IPS-18c (cell line): ENCODE measurements at regions not wholly inside any gene's neighbourhood (a gene's known extent, or its start where the extent isn't known, plus 50 kb on each side); places are given as distances from the start of the nearest gene placed in this dataset.

Experiments
- H3K4me3 ChIP-seq: 2 replicates; pipeline ENCODE4 v1.7.0; 2013; ENCODE audit warnings: low read depth, mild to moderate bottlenecking, low read length, moderate library complexity; ENCODE audit not compliant: insufficient read depth
- H3K9me3 ChIP-seq: one replicate; pipeline ENCODE4 v1.6.1; 2013; ENCODE audit warnings: mild to moderate bottlenecking, low read length, moderate library complexity; ENCODE audit not compliant: control insufficient read depth, insufficient read depth

DNA sequence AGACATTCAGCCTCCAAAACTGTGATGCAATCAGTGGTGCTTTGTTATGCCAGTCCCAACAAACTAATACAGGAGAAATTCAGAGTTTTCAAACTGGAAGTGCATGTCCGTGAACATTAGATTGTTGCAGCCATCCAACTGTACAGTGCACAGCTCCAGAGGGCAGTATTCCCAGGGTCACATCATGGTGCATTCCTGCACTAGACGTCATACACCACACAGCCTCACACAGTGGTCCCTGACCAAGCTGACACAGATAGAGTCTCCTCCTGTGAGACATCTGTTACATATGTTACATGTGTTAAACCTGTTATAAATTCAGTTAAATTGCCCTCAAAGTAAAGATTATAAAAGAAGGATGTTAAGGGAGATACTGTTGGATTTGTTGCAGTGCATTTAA lies 209.0 kb downstream of the LRRN1 start:
- H3K4me3 ChIP-seq: no peak overlapping the region
- no peaks in the 10 kb centered on the region for H3K9me3 ChIP-seq

GRCh38 chr3:4011166-4011565 lies 211.9 kb downstream of the LRRN1 start:
- H3K4me3 ChIP-seq: no peak overlapping the region
- H3K9me3 ChIP-seq: no peaks in the 10 kb centered on the region

DNA sequence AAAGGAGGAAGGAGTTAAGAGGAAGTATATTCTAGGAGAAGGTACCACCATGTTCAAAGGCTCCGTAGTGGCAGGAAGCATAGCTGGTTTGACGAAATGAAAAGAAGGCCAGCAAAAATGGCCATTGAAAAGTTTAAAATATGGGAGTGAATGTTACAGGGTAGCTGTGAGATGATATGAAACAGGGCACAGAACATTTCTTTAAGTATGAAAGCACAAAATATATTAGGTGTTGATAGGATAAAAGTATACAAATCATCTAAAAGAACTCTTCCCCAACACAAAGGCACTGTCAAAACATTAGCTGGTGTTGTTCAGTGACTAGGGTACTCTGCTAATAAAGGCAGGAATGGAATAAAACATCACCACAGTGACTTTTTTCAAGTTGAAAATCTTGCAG lies 216.2 kb downstream of the LRRN1 start:
- Histone ChIP-seq H3K9me3 (no peaks in the 10 kb centered on the region), H3K4me3 (no peak overlapping the region)

DNA sequence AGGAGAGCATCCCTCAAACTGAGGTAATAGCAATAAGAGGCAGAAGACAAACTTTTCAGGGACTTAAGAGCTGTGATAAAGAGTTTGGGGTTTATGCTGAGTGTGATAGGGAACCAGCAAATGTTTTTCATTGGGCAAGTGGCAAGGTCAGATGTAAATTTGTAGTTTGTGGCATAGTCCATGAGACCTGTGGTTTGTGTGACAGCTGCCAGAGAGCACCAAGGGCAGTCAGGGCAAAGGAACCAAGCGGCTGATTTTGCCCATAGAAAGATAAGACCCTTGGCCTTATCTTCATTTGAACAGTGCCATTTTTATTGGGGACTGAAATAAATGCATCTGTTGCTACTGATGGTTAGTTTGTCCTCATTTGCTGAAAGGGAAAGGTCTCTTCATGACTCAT lies 220.3 kb downstream of the LRRN1 start:
- no peaks in the 10 kb centered on the region for H3K9me3 ChIP-seq

DNA sequence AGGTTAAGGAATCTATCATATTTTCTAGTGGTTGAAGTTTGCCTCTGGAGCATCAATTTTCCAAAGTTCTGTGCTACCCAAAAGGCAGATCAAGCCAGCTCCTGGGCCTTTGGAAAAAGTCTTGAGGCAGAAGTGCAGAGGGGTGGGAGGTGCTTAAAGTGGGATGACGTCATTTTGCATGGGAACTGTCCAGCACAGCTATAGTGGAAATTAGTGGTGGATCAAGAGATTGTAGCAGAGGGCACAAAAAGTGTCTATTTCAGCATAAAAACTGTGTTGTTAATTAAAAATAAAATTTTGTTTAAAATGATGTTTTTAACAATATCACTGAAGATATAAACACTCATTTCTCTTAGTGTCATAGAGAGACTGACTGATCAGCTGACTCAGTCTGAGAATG lies 221.9 kb downstream of the LRRN1 start:
- no peaks in the 10 kb centered on the region for H3K9me3 ChIP-seq
- H3K4me3 ChIP-seq: no peak overlapping the region

More for the DNA sequence above, 220.3 kb downstream of the LRRN1 start:
- H3K4me3 ChIP-seq: no peak overlapping the region

- Histone ChIP-seq H3K9me3 (no peaks in the 10 kb centered on the region), H3K4me3 (no peak overlapping the region)
Measured at GRCh38 chr3:4029135-4029534, 229.9 kb downstream of the LRRN1 start.

- no peak overlapping the region for H3K4me3 ChIP-seq
Measured at GRCh38 chr3:4030624-4031023, 231.4 kb downstream of the LRRN1 start.

DNA sequence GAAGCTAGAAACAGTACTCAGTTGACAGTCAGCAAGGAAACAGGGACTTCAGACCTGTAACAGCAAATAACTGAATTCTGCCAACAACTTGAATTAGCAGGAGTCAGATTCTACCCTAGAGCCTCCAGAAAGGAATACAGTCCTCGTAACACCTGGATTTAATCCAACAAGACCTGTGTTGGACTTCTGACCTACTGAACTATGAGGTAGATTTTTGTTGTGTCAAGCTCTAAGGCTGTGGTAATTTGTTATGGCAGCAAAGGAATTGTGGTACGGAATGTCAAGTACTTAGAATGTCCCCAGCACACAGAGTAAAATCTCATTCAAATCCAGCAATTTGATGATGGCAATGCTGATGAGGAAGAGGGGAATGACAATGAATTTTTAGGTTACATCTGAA lies 234.1 kb downstream of the LRRN1 start:
- no peak overlapping the region for H3K4me3 ChIP-seq
- no peaks in the 10 kb centered on the region for H3K9me3 ChIP-seq

More at GRCh38 chr3:4030624-4031023, 231.4 kb downstream of the LRRN1 start:
- no peaks in the 10 kb centered on the region for H3K9me3 ChIP-seq

GRCh38 chr3:4036046-4036445 lies 236.8 kb downstream of the LRRN1 start:
- Histone ChIP-seq H3K9me3 (no peaks in the 10 kb centered on the region), H3K4me3 (no peak overlapping the region)

GRCh38 chr3:4038351-4038750 lies 239.1 kb downstream of the LRRN1 start:
- Histone ChIP-seq H3K4me3 (no peak overlapping the region), H3K9me3 (no peaks in the 10 kb centered on the region)

GRCh38 chr3:4042070-4042469 lies 242.8 kb downstream of the LRRN1 start:
- H3K9me3 ChIP-seq: no peaks in the 10 kb centered on the region
- H3K4me3 ChIP-seq: no peak overlapping the region

DNA sequence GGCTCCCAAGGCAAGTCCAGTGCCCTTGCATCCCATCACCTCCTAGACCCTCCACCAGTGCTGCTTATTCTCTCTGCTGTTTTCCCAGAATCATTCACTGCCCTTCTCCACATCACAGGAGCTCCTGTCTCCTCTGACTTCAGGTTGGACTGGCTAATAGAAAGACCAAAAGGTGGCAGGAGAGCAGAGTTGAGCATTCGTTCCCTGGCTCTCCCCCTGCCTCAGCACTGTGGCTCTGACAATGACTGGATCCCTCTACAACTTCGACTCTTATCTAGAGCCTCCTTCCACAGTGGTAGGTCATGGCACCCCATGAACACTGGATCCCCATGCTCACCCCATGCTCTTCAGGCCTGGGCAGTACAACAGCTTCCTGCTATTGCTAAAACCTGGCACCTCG lies 243.6 kb downstream of the LRRN1 start:
- Histone ChIP-seq H3K4me3 (no peak overlapping the region), H3K9me3 (no peaks in the 10 kb centered on the region)

- no peaks in the 10 kb centered on the region for H3K9me3 ChIP-seq
Measured at GRCh38 chr3:4043867-4044575, 244.8 kb downstream of the LRRN1 start.

DNA sequence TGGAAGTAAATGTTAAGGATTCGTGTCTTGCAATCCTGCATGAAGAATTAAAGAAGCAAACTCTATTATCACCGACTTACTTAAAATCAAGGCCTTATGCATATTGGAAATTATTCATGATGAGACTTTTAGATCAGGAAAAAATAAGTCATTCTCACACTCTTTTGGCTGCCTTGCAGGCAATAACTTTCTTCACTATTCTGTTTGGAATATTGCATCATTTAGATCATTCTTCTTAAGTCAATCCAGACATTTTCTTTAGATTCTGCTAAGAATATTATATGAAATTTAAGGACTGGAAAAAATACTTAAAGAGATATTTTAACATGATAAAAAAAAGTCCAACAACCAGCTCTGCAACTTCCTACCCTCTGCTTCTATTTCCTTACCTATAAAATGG lies 245.4 kb downstream of the LRRN1 start:
- Histone ChIP-seq H3K4me3 (no peak overlapping the region), H3K9me3 (no peaks in the 10 kb centered on the region)

More at GRCh38 chr3:4043867-4044575, 244.8 kb downstream of the LRRN1 start:
- no peak overlapping the region for H3K4me3 ChIP-seq

DNA sequence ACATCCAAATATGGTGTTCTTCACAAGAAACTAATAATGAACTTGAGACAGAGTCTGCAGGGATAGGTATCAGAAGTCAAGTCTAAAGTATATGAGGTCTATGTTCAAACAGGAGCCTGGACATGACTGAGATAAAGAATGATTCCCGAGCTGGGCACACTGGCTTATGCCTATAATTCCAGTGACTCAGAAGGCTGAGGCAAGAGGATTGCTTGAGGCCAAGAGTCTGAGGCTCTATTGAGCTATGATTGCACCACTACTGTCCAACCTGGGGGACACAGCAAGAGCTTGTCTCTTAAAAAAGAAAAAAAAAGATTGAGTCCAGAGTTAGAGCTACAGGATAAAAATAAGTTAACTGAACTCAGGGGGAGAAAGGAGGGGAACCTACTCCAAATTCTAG lies 246.5 kb downstream of the LRRN1 start:
- Histone ChIP-seq H3K4me3 (no peak overlapping the region), H3K9me3 (no peaks in the 10 kb centered on the region)

- no peaks in the 10 kb centered on the region for H3K9me3 ChIP-seq
- H3K4me3 ChIP-seq: no peak overlapping the region
Measured at GRCh38 chr3:4047366-4047765, 248.1 kb downstream of the LRRN1 start.

- H3K9me3 ChIP-seq: no peaks in the 10 kb centered on the region
- no peak overlapping the region for H3K4me3 ChIP-seq
Measured at GRCh38 chr3:4052706-4053105, 250.5 kb upstream of the SETMAR start.

GRCh38 chr3:4053975-4054374 lies 249.2 kb upstream of the SETMAR start:
- Histone ChIP-seq H3K4me3 (no peak overlapping the region), H3K9me3 (no peaks in the 10 kb centered on the region)

DNA sequence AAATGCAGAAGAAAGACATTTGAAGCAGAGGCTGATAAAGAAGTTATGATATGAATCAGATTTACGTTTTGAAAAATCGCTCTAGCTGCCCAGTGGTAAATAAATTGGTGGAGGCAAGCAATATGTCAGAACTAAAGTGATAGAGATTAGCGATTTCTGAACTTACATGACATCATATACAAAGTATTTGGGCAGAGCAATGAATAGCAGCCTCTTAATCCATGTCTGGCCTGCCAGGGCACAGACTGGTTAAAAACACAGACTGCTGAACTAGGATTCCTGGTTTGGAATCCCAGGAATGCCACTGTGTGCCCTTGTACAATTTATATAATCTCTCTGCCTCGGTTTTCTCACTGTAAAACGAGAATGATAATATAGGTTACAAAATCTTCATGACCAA lies 243.1 kb upstream of the SETMAR start:
- no peak overlapping the region for H3K4me3 ChIP-seq
- H3K9me3 ChIP-seq: no peaks in the 10 kb centered on the region
